T-helper 1 cell treated with Interleukin-12 subunit alpha and Interleukin-12 subunit beta and Interleukin-4 antibody, amounts not matched to agents 30 ng/mL and 1 ng/mL, for 36 hours (primary cell): ENCODE measurements at regions not wholly inside any gene's neighbourhood (a gene's known extent, or its start where the extent isn't known, plus 50 kb on each side); places are given as distances from the start of the nearest gene placed in this dataset.
"Not testable (repeated sequence)": the region's sequence is repeated elsewhere in the genome, so short reads cannot be mapped to it uniquely, and the experiment has no call there.

Experiments
- intact Hi-C: fragments of 100-400 bp; cut with micrococcal nuclease; formaldehyde crosslinking; loops from one replicate; pipeline ENCODE4 v1.15.1; 2024

DNA sequence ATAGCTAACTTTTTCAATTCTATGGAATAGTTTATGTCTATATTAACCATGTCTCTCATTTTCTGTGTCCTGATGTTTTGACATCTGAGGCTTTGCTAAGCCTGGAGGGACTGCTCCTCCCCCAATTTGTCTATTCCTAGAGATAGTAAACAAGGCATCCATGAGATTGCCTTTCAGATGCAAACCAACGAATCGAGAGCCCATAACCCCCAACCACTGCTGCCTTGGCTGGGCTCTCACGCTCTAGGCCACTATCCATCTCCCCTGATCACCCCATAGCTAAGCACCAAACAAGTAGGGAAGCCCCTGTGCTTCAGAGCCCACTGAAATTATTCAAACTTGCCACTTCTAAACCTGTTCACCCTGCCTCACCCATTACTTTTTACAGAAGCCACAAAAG is 437.7 kb downstream of the SETD4 start:
- intact Hi-C loops = loop anchor here (10.0 kb wide), 1 partner anchor 928 kb away; no protein-coding TSS in a partner anchor

DNA sequence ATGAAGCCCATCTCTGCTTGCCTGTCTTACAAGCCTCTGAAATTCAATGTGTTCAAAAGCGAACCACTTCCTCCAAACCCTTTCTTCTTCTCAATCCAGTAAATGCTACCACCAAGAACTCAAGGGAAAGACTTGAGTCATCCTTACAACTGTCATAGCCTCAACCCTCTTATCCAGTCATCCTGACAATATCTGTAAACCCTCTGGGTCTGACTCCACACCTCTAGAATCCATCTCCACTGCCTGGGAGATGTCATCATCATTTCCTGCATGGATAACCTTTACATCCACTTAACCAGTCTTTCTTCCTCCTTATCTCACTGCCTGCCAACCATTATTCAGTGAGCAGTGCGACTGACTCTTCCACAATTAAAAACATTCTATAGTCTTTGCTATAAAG is 441.1 kb downstream of the SETD4 start:
- intact Hi-C loops = no loop called here

DNA sequence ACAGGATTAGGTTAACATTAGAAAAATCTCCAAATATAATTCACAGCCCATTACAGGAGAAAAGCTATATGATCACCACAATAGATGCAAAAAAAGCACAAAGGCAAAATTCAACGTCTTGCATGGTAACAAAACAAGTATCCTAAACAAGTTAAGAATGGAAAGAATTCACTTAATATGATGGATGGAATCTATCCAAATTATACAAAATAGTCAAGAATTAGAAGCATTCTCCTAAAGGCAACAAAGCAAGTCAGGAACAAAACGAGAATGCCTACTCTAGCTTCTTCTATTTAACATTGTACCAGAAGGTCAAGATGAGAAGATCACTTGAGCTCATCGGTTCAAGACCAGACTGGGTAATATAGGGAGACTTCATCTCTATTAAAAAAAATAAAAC is 442.8 kb downstream of the SETD4 start:
- intact Hi-C loops = no loop called here

DNA sequence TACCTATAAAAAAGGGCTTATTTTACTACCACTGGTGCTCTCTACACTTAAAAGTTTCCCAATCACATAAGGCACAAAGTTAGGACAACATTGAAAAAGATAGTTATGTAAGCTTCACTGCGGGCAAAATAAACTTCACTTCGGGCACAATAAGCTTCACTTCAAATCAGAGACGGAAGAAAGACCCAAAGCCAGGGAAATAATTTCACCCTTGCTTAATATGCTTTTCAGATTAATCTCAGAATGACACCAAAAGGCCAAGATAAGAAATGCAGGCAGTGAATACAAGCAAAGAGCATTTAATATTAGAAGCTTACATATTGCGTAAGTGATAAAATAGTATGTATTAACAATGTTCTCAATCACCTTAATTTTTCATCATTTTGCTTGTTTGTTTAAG is 444.2 kb downstream of the SETD4 start:
- intact Hi-C loops = loop anchor here (1.0 kb wide), 3 partner anchors 216 to 871 kb away; no protein-coding TSS in a partner anchor

DNA sequence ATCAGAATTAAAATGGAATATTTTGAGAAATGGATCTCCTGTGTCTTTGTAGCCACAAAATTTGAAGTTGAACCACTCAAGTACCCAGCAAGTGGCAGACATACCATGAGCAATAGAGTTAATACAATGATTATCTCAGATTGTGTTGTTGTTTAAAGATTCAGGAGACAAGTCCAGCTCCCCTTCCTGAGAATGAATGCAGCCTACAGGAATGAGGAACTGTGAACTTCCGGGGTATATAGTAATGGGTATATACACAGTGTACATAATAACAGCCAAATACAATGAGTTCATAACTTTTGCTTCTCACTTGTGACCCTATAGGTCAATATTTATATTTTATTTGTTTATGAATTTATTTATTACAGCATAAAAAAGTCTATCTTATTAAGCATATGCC is 445.0 kb downstream of the SETD4 start:
- intact Hi-C loops = no loop called here

DNA sequence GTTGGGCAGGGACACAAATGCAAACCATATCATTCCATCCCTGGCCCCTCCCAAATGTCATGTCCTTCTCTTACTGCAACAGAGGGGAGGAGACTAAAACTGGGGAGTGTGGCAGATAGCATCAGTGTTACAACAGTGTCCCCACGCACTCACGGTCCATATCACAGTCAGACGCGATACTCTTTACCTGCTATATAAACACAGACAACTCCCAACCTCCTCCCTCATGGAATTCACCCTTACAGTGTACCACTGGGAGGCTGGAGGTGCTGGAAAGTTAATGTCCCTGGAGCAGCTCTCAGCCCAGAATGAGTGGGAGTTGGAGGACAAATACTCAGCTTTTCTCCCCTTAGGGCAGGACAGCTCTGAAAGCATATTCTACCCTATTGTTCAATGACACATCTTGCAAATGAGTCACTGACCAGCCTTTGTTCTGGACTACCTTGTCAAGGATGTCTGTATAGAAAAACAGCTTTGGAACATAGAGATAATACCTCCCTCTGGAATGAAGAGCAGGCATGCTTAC is 445.9 kb downstream of the SETD4 start:
- intact Hi-C loops = no loop called here

DNA sequence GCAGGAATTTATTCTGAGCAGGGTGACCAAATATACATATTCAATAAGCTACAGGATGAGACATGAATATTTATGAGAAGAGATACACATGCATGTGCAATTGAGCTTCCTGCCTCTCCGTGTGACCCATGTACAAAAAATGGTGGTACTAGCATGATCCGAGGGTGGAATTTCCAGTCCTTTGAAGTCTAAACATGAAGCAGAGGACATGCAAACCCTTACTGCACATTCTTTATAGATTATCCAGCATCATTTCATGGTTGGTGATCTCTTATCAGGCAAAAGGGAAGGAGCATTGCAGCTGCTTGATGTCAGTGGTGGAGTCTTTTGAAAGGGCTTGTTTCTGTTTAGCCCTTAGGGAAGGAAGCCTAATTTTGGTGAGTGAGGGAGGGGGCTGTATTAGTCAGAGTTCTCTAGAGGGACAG is 448.6 kb downstream of the SETD4 start:
- intact Hi-C loops = no loop called here

DNA sequence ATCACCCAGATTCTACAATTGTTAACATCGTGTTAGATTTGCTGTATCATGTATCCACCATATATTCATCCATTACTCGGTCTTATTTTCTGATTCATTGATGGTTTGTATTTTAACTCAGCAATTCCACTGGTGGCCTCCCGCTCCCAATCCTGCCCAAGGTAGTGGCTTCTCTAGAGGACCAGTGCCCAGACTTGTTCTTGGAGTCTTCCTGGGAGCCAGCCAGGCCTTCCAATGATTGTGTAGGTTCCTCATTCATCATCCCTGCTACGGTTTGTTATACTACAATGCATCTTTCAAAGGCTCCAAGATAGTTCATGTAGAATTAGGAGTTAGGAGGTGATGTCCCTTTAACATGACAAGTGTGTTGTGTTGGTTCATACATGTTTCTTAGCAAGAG is 451.1 kb downstream of the SETD4 start:
- intact Hi-C loops = no loop called here

DNA sequence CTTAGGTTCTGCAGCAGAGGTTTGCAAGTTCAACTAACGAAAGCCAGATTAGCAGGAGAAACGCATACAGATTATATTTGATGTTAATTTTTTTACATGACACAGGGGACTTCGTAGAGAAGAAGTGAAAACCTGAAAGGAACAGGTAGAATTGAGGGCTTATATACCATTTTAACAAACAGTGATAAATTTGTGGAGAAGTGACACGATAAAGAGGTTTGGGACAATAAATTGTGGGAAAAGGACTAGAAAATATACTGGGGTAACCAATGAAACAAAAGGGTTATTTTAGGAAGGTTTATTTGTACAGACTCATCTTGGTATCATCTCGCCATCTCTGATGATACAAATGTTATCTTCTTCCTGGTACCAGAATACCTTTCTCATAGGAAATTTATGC is 452.9 kb downstream of the SETD4 start:
- intact Hi-C loops = no loop called here

DNA sequence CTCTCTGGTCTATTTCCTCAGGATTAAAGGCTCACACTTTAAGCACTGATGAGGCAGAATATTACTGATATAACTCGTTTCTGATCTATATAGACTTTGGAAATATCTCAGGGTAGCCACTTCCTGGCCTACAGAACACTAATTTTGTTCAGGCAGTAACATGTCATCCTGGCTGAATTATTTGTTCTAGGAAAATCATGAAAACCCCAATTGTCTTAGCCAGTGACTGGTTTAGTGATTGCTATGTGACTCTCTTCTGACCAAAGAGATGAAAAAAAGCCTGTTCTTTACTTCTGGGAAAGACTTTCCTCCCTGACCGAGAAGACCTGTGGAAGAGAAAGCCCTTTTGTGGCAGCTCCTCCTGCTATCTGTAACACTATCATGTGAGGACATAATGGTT is 453.7 kb downstream of the SETD4 start:
- intact Hi-C loops = no loop called here

DNA sequence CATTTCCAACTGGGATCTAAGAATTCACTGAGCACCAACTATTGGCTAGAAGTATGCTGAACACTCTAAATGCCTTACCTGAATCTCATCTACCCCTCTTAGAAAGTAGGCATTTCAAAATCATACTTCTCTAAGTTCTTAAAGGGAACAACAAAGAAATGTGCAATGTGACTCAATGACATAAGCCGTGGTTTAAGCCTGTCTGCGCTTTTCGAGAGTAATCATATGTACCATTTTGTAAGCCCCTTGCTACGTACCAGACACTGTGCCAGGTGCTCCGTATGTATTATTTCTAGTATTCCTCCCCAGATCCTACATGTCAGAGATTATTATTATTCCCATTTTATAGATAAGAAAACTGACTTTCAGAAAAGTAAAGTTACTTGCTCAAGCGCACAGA is 454.2 kb downstream of the SETD4 start:
- intact Hi-C loops = no loop called here

DNA sequence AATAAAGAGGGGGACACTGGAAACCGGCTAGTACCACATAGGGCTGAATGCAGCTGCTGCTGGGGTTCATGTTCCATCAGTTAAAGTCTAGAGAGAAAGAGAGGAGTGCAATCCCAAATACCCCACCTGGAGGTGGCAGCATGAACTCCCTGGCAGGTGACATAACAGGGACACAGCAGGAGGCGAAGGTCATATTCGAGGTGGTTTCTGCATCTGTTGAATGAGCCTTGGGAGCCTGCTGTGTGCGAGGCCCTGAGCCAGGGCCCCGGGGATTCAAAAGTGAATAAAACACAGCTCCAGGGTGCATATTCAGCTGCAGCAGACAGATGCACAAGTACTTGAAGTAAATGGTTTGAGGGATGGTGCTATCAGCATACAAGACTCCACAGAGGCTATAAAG is 456.8 kb downstream of the SETD4 start:
- intact Hi-C loops = no loop called here

DNA sequence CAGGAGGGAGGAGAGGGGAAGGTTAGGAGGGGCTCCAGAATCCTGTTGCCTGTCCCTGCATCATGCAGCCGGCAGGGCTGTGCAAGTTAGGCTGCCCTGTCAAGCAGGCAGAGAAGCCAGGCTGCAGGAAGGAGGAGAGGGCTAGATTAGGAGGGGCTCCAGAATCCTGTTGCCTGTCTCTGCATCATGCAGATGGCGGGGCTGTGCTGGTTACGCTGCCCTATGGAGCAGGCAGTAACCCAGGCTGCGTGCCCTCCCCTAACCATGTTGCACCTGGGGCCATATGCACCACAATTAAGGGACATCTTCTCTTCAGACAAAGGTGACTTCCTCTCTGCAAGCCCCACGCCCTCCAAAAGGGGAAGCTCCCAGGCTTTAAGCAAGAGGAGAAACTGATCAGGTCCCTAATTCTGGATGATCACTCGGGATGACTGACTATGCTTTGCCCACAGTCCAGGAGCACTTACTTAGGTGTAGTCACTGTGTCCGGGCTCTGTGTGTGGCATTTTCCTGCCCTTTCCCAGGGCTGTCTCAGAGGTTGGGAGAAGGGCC is 457.4 kb downstream of the SETD4 start:
- intact Hi-C loops = no loop called here

DNA sequence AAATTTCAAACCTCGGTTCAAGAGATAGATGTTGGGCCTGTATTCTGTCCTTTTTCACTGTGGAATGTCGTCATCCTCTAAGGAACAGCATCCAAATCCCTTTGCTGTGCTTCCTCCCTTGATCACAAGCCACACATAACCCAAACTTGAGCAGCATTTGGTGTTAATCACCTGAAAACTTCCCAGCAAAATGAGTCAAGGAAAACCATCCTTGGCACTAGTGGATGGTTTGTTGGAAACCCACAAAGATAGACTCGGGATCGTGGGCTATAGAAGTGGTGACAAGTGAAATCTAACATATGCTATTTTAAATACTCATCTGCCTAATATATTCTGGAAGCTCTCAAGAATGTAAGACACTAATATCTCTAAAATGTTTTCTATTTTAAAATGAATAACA is 459.1 kb downstream of the SETD4 start:
- intact Hi-C loops = no loop called here

DNA sequence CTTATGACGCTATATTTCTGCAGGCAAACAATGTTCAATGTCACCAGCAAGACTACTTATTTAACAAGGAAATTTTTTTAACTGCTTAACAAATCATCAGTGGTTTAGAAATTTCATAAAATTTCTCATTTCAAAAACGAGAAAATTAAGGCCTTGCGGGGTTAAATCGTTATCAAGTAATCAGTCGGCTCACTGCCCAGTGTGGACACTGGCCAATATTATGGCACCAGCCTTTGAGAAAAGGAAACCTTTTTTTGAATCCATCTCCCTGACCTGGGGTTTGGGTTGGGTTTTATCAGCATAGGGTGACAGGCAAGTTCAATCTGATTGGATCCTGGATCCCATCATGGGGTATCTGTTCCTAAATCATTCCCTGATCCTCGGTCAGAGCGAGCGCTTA is 461.2 kb downstream of the SETD4 start:
- intact Hi-C loops = no loop called here

DNA sequence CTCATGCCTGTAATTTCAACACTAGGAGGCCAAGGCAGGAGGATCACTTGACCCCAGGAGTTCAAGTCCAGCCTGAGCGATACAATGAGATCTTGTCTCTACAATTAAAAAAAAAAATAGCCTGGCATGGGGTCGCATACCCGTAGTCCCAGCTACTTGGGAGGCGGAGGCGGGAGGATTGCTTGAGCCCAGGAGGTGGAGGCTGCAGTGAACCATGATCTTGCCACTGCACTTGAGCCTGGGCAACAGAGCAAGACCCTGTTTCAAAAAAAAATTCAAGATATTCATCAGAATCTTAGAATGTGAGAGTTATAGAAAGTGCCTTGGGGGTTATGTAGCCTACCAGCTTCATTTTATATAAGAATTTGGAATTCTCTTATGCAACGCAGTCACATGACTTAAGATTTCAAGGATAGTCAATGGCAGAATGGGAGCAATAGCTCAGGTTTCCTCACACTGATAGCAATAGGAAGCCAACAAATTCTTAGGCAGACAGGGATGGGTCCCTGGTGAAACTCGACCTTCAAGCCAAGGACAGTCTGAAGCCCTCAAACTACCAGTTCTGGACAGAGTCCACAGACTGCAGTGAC is 462.5 kb downstream of the SETD4 start:
- intact Hi-C loops = no loop called here

DNA sequence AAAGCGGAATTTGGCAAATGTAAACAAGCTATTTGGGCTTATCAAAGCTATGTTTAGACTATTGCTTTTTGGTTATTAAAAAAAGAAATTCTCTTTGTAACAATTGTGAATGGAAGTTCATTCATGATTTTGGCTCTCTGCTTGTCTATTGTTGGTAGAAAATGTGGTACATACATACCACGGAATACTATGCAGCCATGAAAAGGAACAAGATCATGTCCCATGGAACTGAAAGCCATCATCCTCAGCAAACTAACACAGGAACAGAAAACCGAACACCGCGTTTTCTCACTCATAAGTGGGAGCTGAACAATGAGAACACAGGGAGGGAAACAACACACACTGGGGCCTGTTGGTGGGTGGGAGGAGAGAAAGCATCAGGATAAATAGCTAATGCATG is 465.4 kb downstream of the SETD4 start:
- intact Hi-C loops = no loop called here

DNA sequence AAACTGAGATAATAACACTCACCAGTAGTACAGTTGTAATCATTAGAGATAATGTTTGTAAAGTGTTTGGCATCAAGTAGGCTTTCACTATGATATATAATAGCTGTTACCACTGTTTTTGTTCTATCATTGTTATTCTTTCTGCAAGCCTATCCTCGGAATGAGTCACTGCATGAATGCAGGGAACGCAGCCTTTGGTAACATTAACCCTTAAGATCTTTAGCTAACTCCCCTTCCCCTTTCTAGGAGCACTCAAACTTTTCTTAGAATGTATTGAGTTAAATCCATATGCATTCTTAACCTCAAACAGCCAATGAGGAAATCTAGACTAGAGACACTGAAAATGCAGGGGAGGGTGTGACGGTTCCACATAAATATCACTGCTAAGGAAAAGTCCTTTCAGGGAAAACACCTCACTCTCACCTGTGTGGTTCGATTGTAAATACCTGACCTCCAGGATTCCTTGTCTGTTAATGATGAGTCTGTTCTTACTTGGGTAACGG is 467.3 kb downstream of the SETD4 start:
- intact Hi-C loops = no loop called here

DNA sequence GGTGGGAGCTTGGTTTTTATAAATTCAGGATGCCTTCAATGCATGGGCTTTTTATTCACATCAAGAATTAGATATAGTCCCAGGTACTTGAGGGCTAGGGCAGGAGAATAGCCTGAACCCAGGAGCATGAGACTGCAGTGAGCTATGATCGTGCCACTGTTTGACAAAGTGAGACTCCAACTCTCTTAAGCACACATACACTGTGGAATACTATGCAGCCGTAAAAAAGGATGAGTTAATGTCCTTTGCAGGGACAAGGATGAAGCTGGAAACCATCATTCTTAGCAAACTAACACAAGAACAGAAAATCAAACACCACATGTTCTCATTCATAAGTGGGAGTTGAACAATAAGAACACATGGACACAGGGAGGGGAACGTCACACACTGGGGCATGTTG is 470.0 kb downstream of the SETD4 start:
- intact Hi-C loops = not testable (repeated sequence)

DNA sequence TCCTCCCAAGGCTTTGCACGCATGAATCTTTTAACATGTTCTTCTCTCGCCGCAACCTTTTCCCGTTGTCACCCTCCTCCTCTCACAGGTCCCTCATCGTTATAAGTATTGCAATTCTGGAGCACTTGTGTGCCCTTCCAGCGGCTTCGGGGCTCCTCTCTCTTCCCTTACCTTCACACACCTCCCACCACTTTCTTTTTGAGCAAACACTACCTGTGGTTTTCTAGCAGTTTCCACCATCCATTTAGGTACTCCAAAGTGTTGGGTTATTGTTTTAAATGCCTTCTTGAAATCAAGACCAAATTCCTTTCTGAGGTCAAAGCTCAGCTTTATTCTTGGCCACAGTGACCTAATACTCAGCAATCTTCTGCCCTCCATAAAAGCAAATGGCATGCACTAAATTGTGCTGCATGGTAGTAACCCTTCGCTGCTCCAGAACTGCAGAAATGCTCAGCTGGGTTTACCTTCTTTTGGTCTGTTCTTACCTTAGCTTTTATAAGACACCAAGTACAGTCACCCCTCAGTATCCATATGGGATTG is 472.4 kb downstream of the SETD4 start:
- intact Hi-C loops = no loop called here

DNA sequence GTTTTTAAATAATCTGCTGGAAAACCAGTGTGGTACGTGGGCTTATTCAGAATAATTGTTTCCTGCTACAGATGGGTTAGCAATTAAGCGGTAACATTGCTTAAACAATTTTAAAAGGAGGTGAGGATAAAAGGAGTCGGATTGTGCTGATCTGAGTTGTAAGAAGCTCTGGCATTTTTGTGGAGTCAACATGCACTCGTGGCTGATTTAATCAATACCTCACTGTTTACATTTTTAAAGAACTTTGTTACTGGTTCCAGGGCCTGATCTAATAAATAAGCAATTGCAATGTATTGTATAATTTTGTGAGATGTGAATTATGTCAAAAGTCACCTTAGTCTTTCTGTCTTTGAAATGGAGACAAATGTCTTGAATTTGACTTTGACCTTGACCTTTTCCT is 474.0 kb downstream of the SETD4 start:
- intact Hi-C loops = no loop called here

DNA sequence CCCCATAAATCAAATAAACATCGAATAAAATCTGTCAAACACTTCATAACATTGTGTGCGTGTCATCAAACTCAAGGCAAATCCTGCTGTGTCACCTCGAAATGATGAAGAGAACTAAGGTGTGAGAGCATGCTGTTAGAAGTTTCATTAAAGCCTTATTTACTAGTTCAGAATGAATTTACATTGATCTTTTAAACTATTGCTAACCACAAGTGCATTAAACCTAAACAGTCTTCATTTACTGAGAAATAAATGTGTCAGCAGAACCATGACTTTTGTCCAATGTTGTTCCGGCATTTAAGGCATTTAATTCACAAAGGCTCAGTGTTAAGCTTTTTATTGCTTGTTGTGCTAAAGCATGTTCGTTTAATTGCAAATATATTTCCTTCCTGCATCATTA is 474.4 kb downstream of the SETD4 start:
- intact Hi-C loops = no loop called here

DNA sequence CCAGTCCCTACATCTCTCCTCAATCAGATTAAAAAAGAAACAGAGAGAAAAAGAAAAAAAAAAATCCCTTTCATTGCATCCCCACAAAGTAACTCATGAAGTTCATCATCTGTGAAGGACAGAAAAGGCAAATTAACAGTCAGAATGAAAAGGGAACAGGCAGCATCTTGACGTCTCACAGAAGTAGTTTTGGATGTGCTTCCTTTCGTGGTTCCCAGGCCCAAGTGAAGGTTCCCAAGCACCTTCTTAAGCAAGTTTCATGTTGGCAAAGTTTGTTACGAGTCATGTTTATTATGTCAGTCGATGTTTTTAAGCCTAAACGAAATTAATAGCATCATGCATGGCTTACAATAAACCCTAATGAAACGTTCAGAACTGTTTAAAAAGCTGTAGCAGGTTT is 475.2 kb downstream of the SETD4 start:
- intact Hi-C loops = no loop called here
